Panc1 (cell line): ENCODE measurements at regions not wholly inside any gene's neighbourhood (a gene's known extent, or its start where the extent isn't known, plus 50 kb on each side); places are given as distances from the start of the nearest gene placed in this dataset.

Experiments used
- ATAC-seq: fragments of 200-7000 bp; cut with Tn5 transposase; 2 replicates; pipeline ENCODE4 v1.9.1; 2020; ENCODE audit warnings: mild to moderate bottlenecking, moderate library complexity
- BruUV-seq: library from RNA; stranded (reverse); fragments of 400-500 nt; replicated peaks from 2 replicates; lab custom pipeline; 2021; lab: Mats Ljungman, UMichigan
- CTCF ChIA-PET: fragments of 300-600 bp; sonication (Branson Sonifier 250); formaldehyde crosslinking; loops from one replicate; lab custom pipeline; 2022; ENCODE audit warnings: antibody characterized with exemption; lab: Charles Lee
- POLR2A ChIA-PET: fragments of 300-600 bp; sonication (Branson Sonifier 250); formaldehyde crosslinking; loops from one replicate; lab custom pipeline; 2022; ENCODE audit warnings: antibody characterized with exemption; lab: Charles Lee
- DNase-seq: peaks from one replicate; pipeline ENCODE4 v3.0.0-alpha.2; 2010; ENCODE audit warnings: low read depth, low spot score
- H3K27ac ChIP-seq: 2 replicates; pipeline ENCODE4 v1.5.1; 2011; ENCODE audit warnings: mild to moderate bottlenecking, low read length, inconsistent platforms
- H3K27me3 ChIP-seq: fragments of 200-500 bp; sonication (Bioruptor generic); 2 replicates; pipeline ENCODE4 v1.6.0; 2014; ENCODE audit warnings: low read length, inconsistent platforms; ENCODE audit not compliant: control insufficient read depth, insufficient read depth
- H3K36me3 ChIP-seq: fragments of 200-500 bp; sonication (Bioruptor generic); 2 replicates; pipeline ENCODE4 v1.5.1; 2014; ENCODE audit warnings: inconsistent platforms, mild to moderate bottlenecking, low read length, moderate library complexity; ENCODE audit not compliant: control insufficient read depth, insufficient read depth
- H3K4me1 ChIP-seq: 2 replicates; pipeline ENCODE4 v1.5.1; 2011; ENCODE audit warnings: inconsistent platforms, mild to moderate bottlenecking, low read length, moderate library complexity; ENCODE audit not compliant: control insufficient read depth, insufficient read depth
- H3K4me3 ChIP-seq, 2 experiments: 2 replicates each; pipeline ENCODE4 v1.5.1; 2011 to 2012; ENCODE audit warnings: low read depth in 2 of 2, low read length in 2 of 2, mild to moderate bottlenecking in 2 of 2, inconsistent platforms in 1 of 2, moderate library complexity in 1 of 2
- H3K9me3 ChIP-seq: fragments of 200-500 bp; sonication (Bioruptor generic); 2 replicates; pipeline ENCODE4 v1.5.1; 2014; ENCODE audit warnings: low read depth, mild to moderate bottlenecking, inconsistent platforms, low read length, moderate library complexity; ENCODE audit not compliant: control insufficient read depth, insufficient read depth
- CTCF ChIP-seq: fragments of 450-650 bp; IDR thresholded peaks from 2 replicates; pipeline ENCODE4 v1.5.1; 2017; ENCODE audit warnings: mild to moderate bottlenecking
- POLR2AphosphoS5 ChIP-seq: IDR thresholded peaks from 2 replicates; pipeline ENCODE4 v1.6.1; 2012; ENCODE audit warnings: mild to moderate bottlenecking, low read depth, low read length, moderate library complexity
- REST ChIP-seq, 2 experiments: IDR thresholded peaks; 2 replicates each; pipeline ENCODE4 v1.6.1; 2011 to 2012; ENCODE audit warnings: low read depth in 2 of 2, control low read depth in 1 of 2, low read length in 1 of 2, mild to moderate bottlenecking in 1 of 2, moderate library complexity in 1 of 2; ENCODE audit not compliant: insufficient read depth in 1 of 2
- SIN3A ChIP-seq: IDR thresholded peaks from 2 replicates; pipeline ENCODE4 v1.6.1; 2012; ENCODE audit warnings: low read depth, mild to moderate bottlenecking, low read length, moderate library complexity, borderline replicate concordance; ENCODE audit not compliant: insufficient read depth
- TCF7L2 ChIP-seq: IDR thresholded peaks from 2 replicates; pipeline ENCODE4 v1.6.1; 2011; ENCODE audit warnings: mild to moderate bottlenecking, low read depth, low read length, inconsistent platforms
- in situ Hi-C: cut with HindIII; loops from 2 replicates; pipeline ENCODE4 v1.10.0; 2016; ENCODE audit warnings: low sequenced_read_pairs, low pct_unique_long_range_greater_than_20kb
- intact Hi-C: fragments of 100-400 bp; cut with micrococcal nuclease; formaldehyde crosslinking; loops from one replicate; pipeline ENCODE4 v1.10.0; 2022; ENCODE audit not compliant: unreplicated experiment

GRCh38 chr7:113389112-113389646 is 270.8 kb upstream of the SMIM30 start:
- in situ Hi-C loops, result no loop called here
- H3K4me3 ChIP-seq, result no peak overlapping the region
- intact Hi-C loops, result no loop called here
- DNase-seq (no peak), ATAC-seq (no peak)
- 0 out of 2 replicates have a peak, but pooled peaks cover 3% of the 10 kb centered on the region for H3K9me3 ChIP-seq
- BruUV-seq, result no TSS peak
- CTCF ChIA-PET, result no interaction called here
- H3K27me3 ChIP-seq, result no peaks in the 10 kb centered on the region
- no peak overlapping the region for H3K27ac ChIP-seq
- POLR2A ChIA-PET, result no interaction called here
- no peaks in the 10 kb centered on the region for H3K4me1 ChIP-seq
- H3K36me3 ChIP-seq, result no peaks in the 10 kb centered on the region
- no peak for TF ChIP-seq REST (IDR thresholded peaks at IDR 0.05; ENCODE audit: insufficient read depth in 1 of 2, low read depth in 2 of 2, low read length in 1 of 2)
- TF ChIP-seq POLR2AphosphoS5, result no peak
- no peak for TF ChIP-seq CTCF
- TF ChIP-seq TCF7L2, result no peak
- TF ChIP-seq SIN3A, result no peak

GRCh38 chr7:113383638-113384037 is 265.3 kb upstream of the SMIM30 start:
- ChIA-PET POLR2A (no interaction called here), CTCF (no interaction called here)
- H3K4me1 ChIP-seq, result no peaks in the 10 kb centered on the region
- in situ Hi-C loops, result no loop called here
- ATAC-seq, result no peak
- no peaks in the 10 kb centered on the region for H3K27me3 ChIP-seq
- H3K27ac ChIP-seq, result no peak overlapping the region
- no TSS peak for BruUV-seq
- H3K4me3 ChIP-seq, result no peak overlapping the region
- H3K9me3 ChIP-seq, result no peaks in the 10 kb centered on the region
- TF ChIP-seq CTCF (no peak), SIN3A (no peak), TCF7L2 (no peak), POLR2AphosphoS5 (no peak), REST (IDR thresholded peaks at IDR 0.05; ENCODE audit: insufficient read depth in 1 of 2, low read depth in 2 of 2, low read length in 1 of 2) (no peak)
- H3K36me3 ChIP-seq, result no peaks in the 10 kb centered on the region
- intact Hi-C loops, result no loop called here
- no peak for DNase-seq
